ENCODE measurements at regions not wholly inside any gene's neighbourhood (a gene's known extent, or its start where the extent isn't known, plus 50 kb on each side); places are given as distances from the start of the nearest gene placed in this dataset.

- TF ChIP-seq CTCF (IDR thresholded peaks at IDR 0.05) (no peak), POLR2A (IDR thresholded peaks at IDR 0.05) (no peak)
Observed at GRCh38 chr22:22082960-22083359, 100.4 kb upstream of the TOP3B start.

Measured in lower leg skin (tissue), 3 donors.